ENCODE measurements at regions not wholly inside any gene's neighbourhood (a gene's known extent, or its start where the extent isn't known, plus 50 kb on each side); places are given as distances from the start of the nearest gene placed in this dataset.

- Histone ChIP-seq H3K9ac (peak overlapping the region; percentile 21; the same call in 1 of the 2 replicates), H2AFZ (ENCODE audit: low read depth) (peak overlapping the region; percentile 20), H3K36me3 (ENCODE audit: insufficient read depth) (no peaks in the 10 kb centered on the region), H3K4me3 (IDR thresholded peaks at IDR 0.05; ENCODE audit: insufficient read depth, low read depth, low read length) (no peak overlapping the region), H3K27ac (peak overlapping the region; percentile 79), H3K27me3 (ENCODE audit: insufficient read depth, low read depth) (no peaks in the 10 kb centered on the region), H3K4me1 (ENCODE audit: low read depth, poor library complexity, severe bottlenecking) (peaks cover 49% of the 10 kb centered on the region), H3K79me2 (ENCODE audit: insufficient read depth, low read depth) (no peaks in the 10 kb centered on the region), H4K20me1 (ENCODE audit: insufficient read depth) (no peaks in the 10 kb centered on the region), H3K4me2 (peak overlapping the region; percentile 70)
- TF ChIP-seq CTCF (conservative IDR thresholded peaks at IDR 0.05; ENCODE audit: low read depth, low read length): no peak
These were observed 150.4 kb upstream of the IER5L start for GRCh38 chr9:129328355-129329042.

- Histone ChIP-seq H3K4me3 (IDR thresholded peaks at IDR 0.05; ENCODE audit: insufficient read depth, low read depth, low read length) (no peak overlapping the region), H3K4me2 (peak overlapping the region; percentile 70), H3K36me3 (ENCODE audit: insufficient read depth) (no peaks in the 10 kb centered on the region), H3K27me3 (ENCODE audit: insufficient read depth, low read depth) (no peaks in the 10 kb centered on the region), H2AFZ (ENCODE audit: low read depth) (peak overlapping the region; percentile 20; the same call in 1 of the 2 replicates), H3K9ac (peak overlapping the region; percentile 21; the same call in 1 of the 2 replicates), H3K27ac (peak overlapping the region; percentile 79), H4K20me1 (ENCODE audit: insufficient read depth) (no peaks in the 10 kb centered on the region), H3K79me2 (ENCODE audit: insufficient read depth, low read depth) (no peaks in the 10 kb centered on the region), H3K4me1 (ENCODE audit: low read depth, poor library complexity, severe bottlenecking) (peaks cover 48% of the 10 kb centered on the region)
- TF ChIP-seq CTCF (conservative IDR thresholded peaks at IDR 0.05; ENCODE audit: low read depth, low read length): no peak
These were observed 149.7 kb upstream of the IER5L start for GRCh38 chr9:129327552-129328328.

- Histone ChIP-seq H2AFZ (ENCODE audit: low read depth) (no peak overlapping the region), H4K20me1 (ENCODE audit: insufficient read depth) (no peaks in the 10 kb centered on the region), H3K9ac (no peak overlapping the region), H3K36me3 (ENCODE audit: insufficient read depth) (no peaks in the 10 kb centered on the region), H3K4me3 (IDR thresholded peaks at IDR 0.05; ENCODE audit: insufficient read depth, low read depth, low read length) (no peak overlapping the region), H3K4me2 (no peak overlapping the region), H3K4me1 (ENCODE audit: low read depth, poor library complexity, severe bottlenecking) (peaks cover 61% of the 10 kb centered on the region), H3K27ac (no peak overlapping the region), H3K27me3 (ENCODE audit: insufficient read depth, low read depth) (no peaks in the 10 kb centered on the region), H3K79me2 (ENCODE audit: insufficient read depth, low read depth) (no peaks in the 10 kb centered on the region)
- TF ChIP-seq CTCF (conservative IDR thresholded peaks at IDR 0.05; ENCODE audit: low read depth, low read length): no peak
These were observed 148.3 kb upstream of the IER5L start for GRCh38 chr9:129326061-129327005.

- Histone ChIP-seq H3K27ac (no peak overlapping the region), H3K36me3 (ENCODE audit: insufficient read depth) (no peaks in the 10 kb centered on the region), H3K79me2 (ENCODE audit: insufficient read depth, low read depth) (no peaks in the 10 kb centered on the region), H3K4me1 (ENCODE audit: low read depth, poor library complexity, severe bottlenecking) (peaks cover 64% of the 10 kb centered on the region), H3K9ac (no peak overlapping the region), H2AFZ (ENCODE audit: low read depth) (no peak overlapping the region), H3K27me3 (ENCODE audit: insufficient read depth, low read depth) (no peaks in the 10 kb centered on the region), H3K4me2 (no peak overlapping the region), H3K4me3 (IDR thresholded peaks at IDR 0.05; ENCODE audit: insufficient read depth, low read depth, low read length) (no peak overlapping the region), H4K20me1 (ENCODE audit: insufficient read depth) (no peaks in the 10 kb centered on the region)
- no peak for TF ChIP-seq CTCF (conservative IDR thresholded peaks at IDR 0.05; ENCODE audit: low read depth, low read length)
These were observed 146.9 kb upstream of the IER5L start for GRCh38 chr9:129324808-129325502.
